Activated CD4-positive, alpha-beta T cell treated with anti-CD3 and anti-CD28 coated beads, Interleukin-2, amount 50 U/mL, for 24 hours (primary cell): ENCODE measurements at regions not wholly inside any gene's neighbourhood (a gene's known extent, or its start where the extent isn't known, plus 50 kb on each side); places are given as distances from the start of the nearest gene placed in this dataset.
"Not testable (repeated sequence)": the region's sequence is repeated elsewhere in the genome, so short reads cannot be mapped to it uniquely, and the experiment has no call there.

Source experiments
- DNase-seq, 2 donors: peaks; one replicate each; pipeline ENCODE4 v3.0.0-alpha.2; 2020; ENCODE audit warnings: low read depth in 1 of 2, low spot score in 1 of 2

DNA sequence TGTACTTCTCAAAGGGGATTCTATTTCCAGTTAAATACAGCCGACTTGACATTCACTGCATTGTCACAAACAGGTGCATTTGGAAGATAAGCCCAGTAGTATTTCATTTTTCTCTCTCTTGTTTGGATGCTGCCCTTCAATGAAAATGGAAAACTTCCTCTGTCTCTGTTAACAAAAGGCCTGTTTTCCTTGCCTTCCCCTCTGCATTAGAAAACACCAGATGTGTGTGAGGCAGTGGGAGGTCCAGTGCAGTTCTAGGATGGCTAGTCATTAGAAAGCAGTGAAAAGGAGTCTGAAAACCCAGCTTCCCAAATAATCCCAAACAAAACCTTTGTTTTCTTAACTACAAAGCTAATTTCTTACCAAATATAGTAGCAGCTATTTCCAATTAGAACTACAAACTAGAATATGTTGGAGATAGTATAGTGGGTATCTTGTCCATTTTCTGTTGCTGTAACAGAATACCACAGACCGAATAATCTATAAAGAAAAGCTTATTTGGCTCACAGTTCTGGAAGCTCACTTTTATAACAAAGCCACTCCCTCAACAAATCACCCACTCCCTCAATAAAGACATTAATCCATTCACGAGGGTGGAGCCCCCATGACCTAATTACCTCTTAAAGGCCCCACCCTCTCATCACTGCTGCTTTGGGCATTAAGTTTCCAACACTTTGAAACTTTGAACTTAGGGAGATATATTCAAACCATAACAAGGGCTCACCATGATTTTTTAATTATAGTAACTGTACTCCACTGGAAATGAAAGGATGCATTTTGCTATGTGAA lies 452.1 kb upstream of the RPS6KA3 start:
- no peak for DNase-seq

GRCh38 chrX:20715176-20715575 lies 448.5 kb upstream of the RPS6KA3 start:
- no peak for DNase-seq

- DNase-seq = no peak
Observed at GRCh38 chrX:20712811-20713210, 446.1 kb upstream of the RPS6KA3 start.

DNA sequence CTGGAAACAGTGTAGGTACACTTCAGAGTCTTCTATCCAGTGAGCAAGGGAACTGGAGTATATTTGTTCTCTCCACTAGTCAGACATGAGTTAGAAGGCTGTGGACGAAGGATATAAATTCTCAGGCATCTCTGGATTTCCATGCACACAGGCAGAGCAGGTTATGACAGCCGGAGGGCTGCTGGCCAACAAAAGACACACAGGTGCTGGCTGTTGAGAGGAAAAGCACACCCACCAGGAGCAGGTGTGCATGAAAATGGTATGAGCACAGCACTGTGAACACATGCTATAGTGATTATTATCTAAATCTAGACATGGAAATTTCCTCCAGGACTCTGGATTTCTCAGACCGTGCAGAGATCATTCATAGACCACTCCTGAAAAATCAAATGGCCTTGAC lies 444.7 kb upstream of the RPS6KA3 start:
- no peak for DNase-seq

- no peak for DNase-seq
Observed at GRCh38 chrX:20693078-20693477, 426.4 kb upstream of the RPS6KA3 start.

- no peak for DNase-seq
Observed at GRCh38 chrX:20686256-20686655, 419.5 kb upstream of the RPS6KA3 start.

DNA sequence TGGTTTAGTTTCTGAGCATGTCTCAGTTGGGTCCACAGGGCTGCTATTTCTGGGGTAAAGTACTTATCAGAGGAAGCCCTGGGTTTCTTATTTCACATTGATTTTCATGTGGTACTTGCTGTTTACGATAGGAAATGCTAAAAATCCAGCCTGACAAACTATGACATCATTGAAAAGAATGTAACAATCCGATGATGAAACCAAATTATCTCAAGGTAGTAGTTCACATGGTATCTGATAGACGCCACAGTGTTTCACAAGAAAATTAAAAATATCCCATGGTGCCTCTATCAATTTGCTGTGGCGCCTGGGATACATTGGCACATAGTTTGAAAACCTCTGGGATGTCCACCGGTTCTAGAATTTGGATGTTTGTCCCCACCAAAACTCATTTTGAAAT lies 418.9 kb upstream of the RPS6KA3 start:
- DNase-seq = no peak

- no peak for DNase-seq
Observed at GRCh38 chrX:20681683-20682082, 415.0 kb upstream of the RPS6KA3 start.

DNA sequence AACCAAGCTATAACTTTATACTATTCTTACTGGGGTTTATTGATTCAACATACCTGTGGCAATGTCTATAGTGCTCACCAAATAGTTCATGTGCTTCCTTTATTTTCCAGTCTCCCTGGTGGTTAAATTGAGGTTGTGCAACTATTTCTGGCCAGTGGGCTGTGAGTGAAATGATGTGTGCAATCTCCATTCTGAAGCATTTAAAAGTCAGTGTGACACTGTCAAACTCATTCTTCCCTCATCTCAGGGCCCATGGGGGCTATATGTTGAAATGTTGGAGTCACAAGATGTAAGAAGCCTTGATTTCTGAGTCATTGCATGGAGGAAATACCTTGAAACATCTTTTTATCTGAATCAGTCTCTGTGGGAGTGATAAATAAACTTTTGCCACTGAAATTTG lies 414.3 kb upstream of the RPS6KA3 start:
- DNase-seq = no peak

DNA sequence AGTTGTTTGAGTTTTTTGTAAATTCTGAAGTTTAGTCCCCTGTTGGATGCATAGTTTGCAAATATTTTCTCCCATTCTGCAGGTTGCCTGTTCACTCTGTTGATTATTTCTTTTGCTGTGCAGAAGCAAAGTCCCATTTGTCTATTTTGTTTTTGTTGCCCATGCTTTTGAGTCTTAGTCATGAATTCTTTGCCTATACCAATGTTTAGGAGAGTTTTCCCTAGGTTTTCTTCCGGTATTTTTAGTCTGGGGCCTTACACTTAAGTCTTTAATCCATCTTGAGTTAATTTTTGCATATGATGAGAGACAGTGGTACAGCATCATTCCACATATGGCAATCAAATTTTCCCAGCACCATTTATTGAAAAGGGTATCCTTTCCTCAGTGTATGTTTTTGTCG lies 405.8 kb upstream of the RPS6KA3 start:
- DNase-seq = no peak

DNA sequence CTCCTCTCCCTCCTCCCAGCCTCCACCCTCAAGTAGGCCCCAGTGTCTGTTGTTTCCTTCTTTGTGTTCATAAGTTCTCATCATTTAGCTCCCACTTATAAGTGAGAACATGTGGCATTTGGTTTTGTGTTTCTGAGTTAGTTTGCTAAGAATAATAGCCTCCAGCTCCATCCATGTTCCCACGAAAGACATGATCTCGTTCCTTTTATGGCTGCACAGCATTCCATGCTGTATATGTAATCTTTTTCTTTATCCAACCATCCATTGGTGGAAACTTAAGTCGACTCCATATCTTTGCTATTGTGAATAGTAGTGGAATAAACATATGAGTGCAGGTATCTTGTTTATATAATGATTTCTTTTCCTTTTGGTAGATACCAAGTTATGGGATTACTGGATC lies 405.0 kb upstream of the RPS6KA3 start:
- DNase-seq = not testable (repeated sequence)

DNA sequence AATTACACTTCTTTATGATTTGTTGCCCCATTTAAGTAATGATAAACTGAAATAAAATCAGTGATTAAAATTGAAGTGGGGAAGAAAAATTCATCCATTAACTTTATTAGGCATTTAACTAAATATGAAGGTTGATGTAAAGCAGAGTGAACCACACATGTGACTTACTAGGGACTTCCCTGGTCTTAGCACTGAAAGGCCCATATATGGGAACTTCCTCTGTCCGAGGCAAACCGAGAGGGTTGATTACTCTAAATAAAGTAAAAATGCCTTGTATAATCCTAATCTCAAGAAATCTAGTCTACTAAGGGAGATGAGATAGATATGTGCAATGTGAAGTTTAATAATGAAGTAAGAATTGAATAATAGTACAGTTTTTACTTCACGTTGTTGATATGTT lies 403.9 kb upstream of the RPS6KA3 start:
- DNase-seq = no peak

DNA sequence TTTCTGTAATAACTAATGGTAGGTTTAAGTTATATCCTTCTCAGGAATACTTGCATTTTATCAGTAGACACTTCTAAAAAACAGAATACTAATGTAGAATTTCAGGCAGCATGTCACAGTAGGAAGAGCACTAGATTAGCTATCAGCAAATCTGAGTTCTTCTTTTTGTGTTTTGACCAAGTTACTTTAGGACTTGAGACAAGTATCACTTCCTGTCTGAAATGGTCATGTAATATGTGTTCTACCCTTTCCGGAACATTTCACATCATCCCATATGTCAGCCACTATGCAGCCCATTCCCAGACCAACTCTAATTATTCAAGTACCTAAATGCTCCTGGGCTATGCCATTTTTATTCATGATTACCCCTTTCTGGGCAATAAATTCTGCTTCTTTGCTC lies 401.8 kb upstream of the RPS6KA3 start:
- DNase-seq = no peak

DNA sequence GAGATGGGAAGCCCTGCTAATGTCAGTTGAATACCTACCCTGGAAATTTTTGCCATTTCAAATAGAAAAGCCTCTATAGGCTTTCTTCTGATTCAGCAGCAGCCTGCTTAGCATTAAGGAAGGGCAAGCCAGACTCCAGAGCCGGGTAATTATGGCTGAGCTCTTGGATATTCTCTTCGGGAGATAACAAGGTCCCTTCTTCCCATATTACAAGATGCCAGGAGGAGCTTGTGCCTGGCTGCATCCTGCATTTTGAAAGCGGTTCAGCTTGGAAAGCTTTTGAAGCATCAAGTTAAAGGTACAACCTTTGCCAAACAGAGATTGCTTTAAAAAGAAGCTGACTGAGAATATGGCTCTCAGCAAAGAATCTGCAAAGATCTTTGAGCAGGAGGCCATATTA lies 399.6 kb upstream of the RPS6KA3 start:
- no peak for DNase-seq

DNA sequence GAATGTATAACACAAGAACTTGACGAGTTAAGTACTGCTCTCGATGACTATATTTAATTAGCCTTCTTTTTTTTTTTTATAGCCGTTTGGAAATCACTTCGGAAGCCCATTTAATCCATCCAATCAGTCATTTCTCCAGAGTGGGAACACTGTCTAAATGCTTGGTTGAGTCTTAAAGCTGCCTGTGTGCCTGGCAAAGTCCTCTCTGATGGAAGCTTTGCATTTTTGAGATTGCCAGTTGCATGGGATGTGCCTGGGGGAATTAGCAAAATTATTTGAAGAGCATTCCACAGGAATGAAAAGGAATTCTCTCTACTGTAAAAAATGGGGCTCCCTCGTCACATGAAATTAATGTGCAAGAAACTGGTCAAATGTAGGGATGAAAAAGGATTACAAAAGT lies 398.8 kb upstream of the RPS6KA3 start:
- no peak for DNase-seq

DNA sequence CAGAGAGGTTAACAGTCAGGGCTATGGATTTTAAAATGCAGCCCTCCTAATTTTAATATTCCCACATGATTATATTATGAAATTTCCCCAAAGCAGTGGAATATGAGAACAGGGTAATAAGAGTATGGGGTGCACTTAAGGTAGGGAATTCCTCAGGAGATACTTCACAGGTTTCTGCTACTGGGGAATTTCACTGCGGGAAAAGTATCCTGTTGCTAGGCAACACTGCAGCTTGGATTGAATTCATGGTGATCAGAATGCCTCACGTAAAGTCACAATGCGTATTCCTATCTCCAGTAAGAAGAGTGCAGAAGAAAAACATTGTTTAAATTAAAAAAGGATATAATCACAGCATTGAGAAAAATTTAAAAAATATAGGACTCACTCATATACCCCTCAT lies 398.1 kb upstream of the RPS6KA3 start:
- DNase-seq = no peak

DNA sequence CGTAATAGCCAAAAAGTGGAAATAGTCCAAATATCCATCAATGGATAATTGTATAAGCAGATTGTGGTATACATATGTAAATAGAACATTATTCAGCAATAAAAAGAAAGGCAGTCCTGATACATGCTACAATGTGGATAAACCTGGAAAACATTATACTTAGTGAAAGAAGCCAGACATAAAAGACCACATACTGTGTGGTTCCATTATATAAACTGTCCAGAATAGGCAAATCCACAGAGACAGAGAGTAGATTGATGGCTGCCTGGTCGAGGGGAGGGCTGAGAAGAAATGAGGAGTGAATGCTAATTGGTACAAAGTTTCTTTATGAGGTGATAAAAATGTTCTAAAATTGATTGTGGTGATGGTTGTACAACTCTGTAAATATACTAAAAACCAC lies 397.4 kb upstream of the RPS6KA3 start:
- DNase-seq = no peak

DNA sequence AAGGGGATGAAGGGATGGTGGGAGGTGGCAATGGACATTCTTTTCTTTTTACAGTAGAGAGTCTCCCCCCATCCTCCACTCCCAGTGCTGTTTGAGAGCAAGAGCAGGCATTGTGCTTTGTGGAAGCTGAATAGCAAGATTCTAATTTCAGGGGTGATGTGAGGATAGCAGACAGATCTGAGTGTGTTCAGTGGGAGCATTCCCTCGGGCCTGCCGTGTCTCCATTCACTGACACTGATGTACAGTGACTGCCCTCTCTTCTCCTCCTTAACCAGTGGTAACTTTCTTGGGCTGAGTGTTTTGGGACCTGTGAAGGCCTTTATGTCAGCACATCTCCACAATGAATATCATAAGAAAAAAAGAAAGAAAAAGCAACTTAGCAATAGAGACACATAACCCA lies 396.6 kb upstream of the RPS6KA3 start:
- DNase-seq = no peak

- no peak for DNase-seq
Observed at GRCh38 chrX:20656721-20657120, 390.0 kb upstream of the RPS6KA3 start.

DNA sequence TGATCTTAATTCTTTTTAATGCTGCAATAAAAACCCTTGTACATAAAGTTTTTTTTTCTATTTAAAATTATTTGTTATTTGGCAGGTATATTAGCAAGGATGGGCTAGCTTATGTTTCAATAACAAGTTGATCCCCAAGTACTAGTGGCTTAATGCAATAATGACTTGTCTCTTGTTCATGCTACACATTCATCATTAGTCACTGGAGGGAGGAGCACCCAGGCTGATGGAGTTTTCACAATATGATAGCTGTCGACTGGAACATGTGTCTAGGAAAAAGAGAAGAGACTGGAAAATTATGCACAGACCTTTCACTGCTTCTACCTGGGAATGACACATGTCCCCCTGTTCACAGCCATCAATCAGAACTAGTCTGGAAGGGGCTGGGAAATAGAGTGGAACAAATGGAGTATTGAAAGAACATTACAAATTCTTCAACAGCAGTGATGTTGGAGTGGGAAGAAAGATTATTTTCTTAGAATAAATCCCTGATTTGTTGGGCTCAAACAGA lies 387.9 kb upstream of the RPS6KA3 start:
- DNase-seq = no peak

DNA sequence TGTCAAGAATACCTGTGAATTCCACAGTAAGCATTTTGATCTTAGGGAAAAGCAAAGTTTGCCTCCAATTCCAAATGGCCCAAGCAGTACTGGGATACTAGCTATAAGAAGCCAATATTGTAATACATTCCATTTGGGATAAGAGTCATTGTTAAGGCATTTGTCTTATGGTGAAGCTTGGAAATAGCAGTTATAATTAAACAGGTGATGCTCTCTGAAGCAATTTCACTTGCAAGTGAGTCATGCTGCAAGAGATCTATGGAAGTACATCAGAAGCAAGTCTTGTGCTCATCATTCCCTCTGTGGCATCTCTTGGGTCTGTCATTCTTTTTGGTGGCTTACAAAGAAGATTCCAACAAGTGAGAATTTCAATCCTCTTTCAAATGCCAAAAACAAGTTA lies 386.4 kb upstream of the RPS6KA3 start:
- DNase-seq = no peak

DNA sequence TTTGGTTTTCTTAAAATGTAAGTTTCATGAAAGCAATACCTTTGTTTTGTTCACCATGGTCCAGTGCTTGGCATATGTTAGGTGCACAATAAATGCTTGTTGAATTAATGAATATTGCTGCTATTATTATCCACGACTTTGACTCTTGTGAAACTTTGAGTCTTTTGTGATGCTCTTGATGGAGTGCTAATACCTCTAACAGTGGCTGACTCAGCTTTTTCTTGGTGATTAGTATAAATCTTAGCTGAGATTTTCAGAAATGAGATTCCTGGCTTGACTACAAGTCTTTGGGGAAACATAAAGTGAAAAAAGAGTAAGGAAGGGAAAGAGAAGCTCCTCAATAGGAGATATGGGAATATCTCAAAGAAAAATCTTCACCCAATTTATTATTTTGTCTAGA lies 375.2 kb upstream of the RPS6KA3 start:
- no peak for DNase-seq

DNA sequence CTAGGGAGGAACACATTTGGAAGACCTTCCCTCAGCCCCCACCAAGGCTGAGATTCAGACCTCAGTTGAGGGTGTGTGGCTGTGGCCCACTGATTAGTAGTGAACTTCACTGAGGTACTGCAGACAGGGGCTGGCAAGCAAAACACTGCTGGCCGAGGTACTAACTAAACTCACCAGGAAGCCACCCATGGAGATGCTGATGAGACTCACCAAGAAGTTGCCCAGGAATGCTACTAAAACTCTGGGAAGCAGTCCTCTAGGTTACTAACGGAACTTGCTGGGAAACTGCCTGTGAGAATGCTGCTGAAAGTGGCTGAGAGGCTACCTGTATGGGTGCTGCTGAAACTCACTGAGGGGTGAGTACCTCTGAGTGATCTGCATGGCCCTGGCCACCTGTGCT lies 372.4 kb upstream of the RPS6KA3 start:
- DNase-seq = no peak
